Activated B cell treated with CpG ODN at 0.5 μM for 24 hours (primary cell): ENCODE measurements at regions not wholly inside any gene's neighbourhood (a gene's known extent, or its start where the extent isn't known, plus 50 kb on each side); places are given as distances from the start of the nearest gene placed in this dataset.

Source experiments
- ATAC-seq: fragments of 200-7000 bp; cut with Tn5 transposase; one replicate; pipeline ENCODE4 v1.10.0; 2021; ENCODE audit warnings: low read depth, mild to moderate bottlenecking, moderate library complexity
- CTCF ChIA-PET: fragments of 350-600 bp; sonication (Branson Sonifier 250); formaldehyde crosslinking; loops from one replicate; lab custom pipeline; 2021; ENCODE audit warnings: antibody characterized with exemption; lab: Charles Lee
- POLR2A ChIA-PET: fragments of 350-600 bp; sonication (Branson Sonifier 250); formaldehyde crosslinking; loops from one replicate; lab custom pipeline; 2021; ENCODE audit warnings: antibody characterized with exemption; lab: Charles Lee
- DNase-seq: peaks from one replicate; pipeline ENCODE4 v3.0.0; 2022
- H3K27ac Mint-ChIP-seq: one replicate; pipeline ENCODE4 v1.8.0; 2020; ENCODE audit warnings: mixed read lengths
- H3K27me3 Mint-ChIP-seq: one replicate; pipeline ENCODE4 v1.8.0; 2021; ENCODE audit warnings: mixed read lengths
- H3K36me3 Mint-ChIP-seq: one replicate; pipeline ENCODE4 v1.8.0; 2021; ENCODE audit warnings: low read depth, mixed read lengths
- H3K4me1 Mint-ChIP-seq: one replicate; pipeline ENCODE4 v1.8.0; 2021; ENCODE audit warnings: mixed read lengths
- H3K4me3 Mint-ChIP-seq: one replicate; pipeline ENCODE4 v1.8.0; 2020; ENCODE audit warnings: mild to moderate bottlenecking, mixed read lengths
- H3K9me3 Mint-ChIP-seq: one replicate; pipeline ENCODE4 v1.8.0; 2020; ENCODE audit warnings: mixed read lengths
- CTCF ChIP-seq: fragments of 200-600 bp; IDR thresholded peaks from one replicate; pipeline ENCODE4 v1.8.0; 2022; ENCODE audit warnings: antibody characterized with exemption, mild to moderate bottlenecking
- intact Hi-C: fragments of 100-400 bp; cut with micrococcal nuclease; formaldehyde crosslinking; loops from one replicate; pipeline ENCODE4 v1.15.1; 2024

- POLR2A ChIA-PET, result no interaction called here
- intact Hi-C loops, result no loop called here
- H3K9me3 Mint-ChIP-seq, result no peaks in the 10 kb centered on the region
- CTCF ChIA-PET, result no interaction called here
- no peaks in the 10 kb centered on the region for H3K4me1 Mint-ChIP-seq
- DNase-seq, result no peak
- no peak overlapping the region for H3K4me3 Mint-ChIP-seq
- ATAC-seq, result no peak
- no peak overlapping the region for H3K27ac Mint-ChIP-seq
- no peaks in the 10 kb centered on the region for H3K36me3 Mint-ChIP-seq
- no peaks in the 10 kb centered on the region for H3K27me3 Mint-ChIP-seq
- TF ChIP-seq CTCF, result no peak
Measured at GRCh38 chr21:38600106-38600505, 101.8 kb upstream of the ERG start.

- ATAC-seq, result no peak
- no peak overlapping the region for H3K4me3 Mint-ChIP-seq
- no peaks in the 10 kb centered on the region for H3K9me3 Mint-ChIP-seq
- H3K27me3 Mint-ChIP-seq, result no peaks in the 10 kb centered on the region
- no peak overlapping the region for H3K27ac Mint-ChIP-seq
- CTCF ChIA-PET, result no interaction called here
- no peak for TF ChIP-seq CTCF
- no peaks in the 10 kb centered on the region for H3K36me3 Mint-ChIP-seq
- POLR2A ChIA-PET, result no interaction called here
- DNase-seq, result no peak
- intact Hi-C loops, result no loop called here
- no peaks in the 10 kb centered on the region for H3K4me1 Mint-ChIP-seq
Measured at GRCh38 chr21:38605236-38605635, 107.0 kb upstream of the ERG start.

GRCh38 chr21:38609580-38609979, 111.3 kb upstream of the ERG start:
- DNase-seq, result no peak
- intact Hi-C loops, result no loop called here
- POLR2A ChIA-PET, result no interaction called here

GRCh38 chr21:38610623-38611251, 112.5 kb upstream of the ERG start:
- ChIA-PET CTCF (no interaction called here), POLR2A (no interaction called here)
- Mint-ChIP-seq H3K4me1 (no peaks in the 10 kb centered on the region), H3K9me3 (no peaks in the 10 kb centered on the region), H3K36me3 (no peaks in the 10 kb centered on the region), H3K27ac (no peak overlapping the region), H3K27me3 (no peaks in the 10 kb centered on the region), H3K4me3 (no peak overlapping the region)
- intact Hi-C loops, result no loop called here
- no peak for ATAC-seq
- DNase-seq, result no peak
- TF ChIP-seq CTCF, result no peak

More at GRCh38 chr21:38609580-38609979, 111.3 kb upstream of the ERG start:
- no peak for ATAC-seq
- Mint-ChIP-seq H3K36me3 (no peaks in the 10 kb centered on the region), H3K9me3 (no peaks in the 10 kb centered on the region), H3K27me3 (no peaks in the 10 kb centered on the region), H3K27ac (no peak overlapping the region), H3K4me3 (no peak overlapping the region), H3K4me1 (no peaks in the 10 kb centered on the region)
- TF ChIP-seq CTCF, result no peak
- CTCF ChIA-PET, result no interaction called here

- intact Hi-C loops, result no loop called here
- no peaks in the 10 kb centered on the region for H3K27me3 Mint-ChIP-seq
- H3K27ac Mint-ChIP-seq, result no peak overlapping the region
- DNase-seq (no peak), ATAC-seq (no peak)
- H3K9me3 Mint-ChIP-seq, result no peaks in the 10 kb centered on the region
- POLR2A ChIA-PET, result no interaction called here
- H3K4me1 Mint-ChIP-seq, result no peaks in the 10 kb centered on the region
- CTCF ChIA-PET, result no interaction called here
- no peak for TF ChIP-seq CTCF
- H3K36me3 Mint-ChIP-seq, result no peaks in the 10 kb centered on the region
- H3K4me3 Mint-ChIP-seq, result no peak overlapping the region
Measured at GRCh38 chr21:38611277-38611676, 113.0 kb upstream of the ERG start.
